G401 (cell line): ENCODE measurements at regions not wholly inside any gene's neighbourhood (a gene's known extent, or its start where the extent isn't known, plus 50 kb on each side); places are given as distances from the start of the nearest gene placed in this dataset.
"Not testable (repeated sequence)": the region's sequence is repeated elsewhere in the genome, so short reads cannot be mapped to it uniquely, and the experiment has no call there.

ENCODE experiments used
- DNase-seq: peaks from one replicate; pipeline ENCODE4 v3.0.0-alpha.2; 2015; ENCODE audit warnings: low spot score
- in situ Hi-C: cut with HindIII; loops from 2 replicates; pipeline ENCODE4 v1.10.0; 2016; ENCODE audit warnings: low sequenced_read_pairs, mixed read lengths

- no peak for DNase-seq
- in situ Hi-C loops, result no loop called here
Measured at GRCh38 chr7:42729053-42729765, 182.7 kb downstream of the C7orf25 start.

GRCh38 chr7:42727451-42727850 is 184.4 kb downstream of the C7orf25 start:
- DNase-seq, result no peak
- in situ Hi-C loops, result no loop called here

- no peak for DNase-seq
- in situ Hi-C loops, result no loop called here
Measured at GRCh38 chr7:42726066-42726785, 185.6 kb downstream of the C7orf25 start.

DNA sequence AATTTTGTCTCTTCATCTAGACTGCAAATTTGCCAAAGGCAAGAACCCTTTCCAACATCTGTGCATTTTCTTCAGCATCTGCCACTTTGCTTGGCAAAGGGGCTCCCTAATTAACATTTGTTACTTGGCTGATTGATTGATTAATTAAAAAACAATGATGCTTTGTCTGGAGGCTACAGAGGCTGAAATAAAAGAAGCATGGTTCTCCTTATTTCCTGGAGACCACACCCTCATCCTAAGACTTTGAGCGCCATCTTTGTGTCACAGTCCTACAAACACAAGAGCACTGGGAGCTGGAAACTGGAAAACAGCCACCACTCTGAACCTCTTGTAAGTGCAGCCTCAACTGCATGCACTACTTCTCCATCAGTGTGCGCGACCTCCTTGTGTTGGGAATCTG is 189.2 kb downstream of the C7orf25 start:
- in situ Hi-C loops, result no loop called here
- no peak for DNase-seq

DNA sequence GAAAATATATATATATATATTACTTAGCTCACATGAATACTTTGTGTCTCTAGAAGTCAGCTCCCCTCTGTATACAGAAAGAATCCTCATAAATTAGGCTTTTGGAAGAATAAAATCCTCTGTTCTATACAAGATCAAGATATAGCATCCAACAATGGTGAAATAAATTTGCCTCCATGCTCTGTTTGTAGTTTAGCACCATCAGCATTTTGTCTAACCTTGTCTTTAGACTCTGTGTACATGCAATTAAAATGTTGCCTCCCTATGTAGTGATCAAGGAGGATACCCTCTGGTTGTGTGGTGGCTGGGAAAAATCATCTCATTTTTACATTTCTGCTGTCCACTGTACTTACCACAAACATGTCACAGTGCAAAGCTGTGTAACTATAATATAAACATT is 189.7 kb downstream of the C7orf25 start:
- in situ Hi-C loops, result no loop called here
- DNase-seq, result no peak

DNA sequence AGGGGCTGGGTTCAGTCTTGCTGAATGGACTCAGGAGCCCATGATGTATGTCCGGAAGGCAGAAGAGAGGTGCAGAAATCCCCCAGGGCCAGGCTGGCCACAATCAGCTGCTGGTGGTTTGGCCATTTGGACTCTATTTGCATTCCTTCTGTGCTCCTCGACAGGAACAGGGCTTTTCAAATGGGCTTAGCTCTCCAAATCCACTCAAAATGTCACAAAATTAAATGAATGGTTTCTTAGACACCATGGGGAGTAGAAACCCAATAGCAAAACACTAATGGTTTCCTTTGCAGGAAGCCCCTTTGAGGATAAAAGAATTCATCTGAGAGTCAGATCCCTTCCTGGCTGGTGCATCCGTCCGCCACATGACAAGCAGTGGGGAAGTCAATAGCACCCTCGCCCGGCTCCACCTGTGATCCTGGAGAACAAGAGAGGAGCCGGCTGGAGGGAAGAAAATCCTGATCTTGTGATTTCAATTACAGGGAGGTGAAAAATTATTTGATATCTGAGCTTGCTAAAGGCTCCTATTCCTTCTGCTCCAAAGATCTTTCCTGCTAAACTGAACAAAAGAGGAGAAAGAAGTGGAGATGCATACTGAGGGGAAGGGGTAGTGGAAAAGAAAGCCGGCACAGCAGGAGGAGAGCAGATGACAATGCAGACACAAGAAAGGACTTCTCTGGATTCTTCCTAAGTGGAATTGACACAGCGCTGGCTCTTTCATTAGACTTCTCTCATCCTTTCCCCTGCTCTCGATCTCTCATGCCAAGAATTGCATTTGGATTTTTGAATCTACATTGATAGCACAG is 190.7 kb downstream of the C7orf25 start:
- in situ Hi-C loops, result no loop called here
- DNase-seq, result no peak

- no peak for DNase-seq
Measured at GRCh38 chr7:42720012-42720411, 191.9 kb downstream of the C7orf25 start.

DNA sequence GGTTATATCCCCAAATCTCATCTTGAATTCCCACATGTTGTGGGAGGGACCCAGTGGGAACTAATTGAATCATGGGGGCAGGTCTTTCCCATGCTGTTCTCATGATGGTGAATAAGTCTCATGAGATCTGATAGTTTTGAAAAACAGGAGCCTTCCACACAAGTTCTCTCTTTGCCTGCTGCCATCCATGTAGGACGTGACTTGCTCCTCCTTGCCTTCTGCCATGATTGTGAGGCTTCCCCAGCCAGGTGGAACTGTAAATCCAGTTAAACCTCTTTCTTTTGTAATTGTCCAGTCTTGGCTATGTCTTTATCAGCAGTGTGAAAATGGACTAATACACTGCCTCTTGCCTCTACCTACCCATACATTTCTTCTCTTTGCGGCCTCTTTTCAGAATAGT is 193.4 kb downstream of the C7orf25 start:
- in situ Hi-C loops, DNase-seq: not testable (repeated sequence)

More at GRCh38 chr7:42720012-42720411, 191.9 kb downstream of the C7orf25 start:
- in situ Hi-C loops, result no loop called here

GRCh38 chr7:42714356-42714755 is 197.5 kb downstream of the C7orf25 start:
- DNase-seq, result no peak
- in situ Hi-C loops, result no loop called here

- DNase-seq, result no peak
- in situ Hi-C loops, result no loop called here
Measured at GRCh38 chr7:42709284-42709683, 202.6 kb downstream of the C7orf25 start.

GRCh38 chr7:42704710-42705109 is 207.2 kb downstream of the C7orf25 start:
- DNase-seq, result no peak
- in situ Hi-C loops, result no loop called here

GRCh38 chr7:42702647-42703046 is 209.2 kb downstream of the C7orf25 start:
- DNase-seq, result no peak
- in situ Hi-C loops, result no loop called here

GRCh38 chr7:42700406-42701327 is 211.2 kb downstream of the C7orf25 start:
- in situ Hi-C loops, result no loop called here
- no peak for DNase-seq

- in situ Hi-C loops, result no loop called here
- DNase-seq, result no peak
Measured at GRCh38 chr7:42699380-42700178, 212.3 kb downstream of the C7orf25 start.

DNA sequence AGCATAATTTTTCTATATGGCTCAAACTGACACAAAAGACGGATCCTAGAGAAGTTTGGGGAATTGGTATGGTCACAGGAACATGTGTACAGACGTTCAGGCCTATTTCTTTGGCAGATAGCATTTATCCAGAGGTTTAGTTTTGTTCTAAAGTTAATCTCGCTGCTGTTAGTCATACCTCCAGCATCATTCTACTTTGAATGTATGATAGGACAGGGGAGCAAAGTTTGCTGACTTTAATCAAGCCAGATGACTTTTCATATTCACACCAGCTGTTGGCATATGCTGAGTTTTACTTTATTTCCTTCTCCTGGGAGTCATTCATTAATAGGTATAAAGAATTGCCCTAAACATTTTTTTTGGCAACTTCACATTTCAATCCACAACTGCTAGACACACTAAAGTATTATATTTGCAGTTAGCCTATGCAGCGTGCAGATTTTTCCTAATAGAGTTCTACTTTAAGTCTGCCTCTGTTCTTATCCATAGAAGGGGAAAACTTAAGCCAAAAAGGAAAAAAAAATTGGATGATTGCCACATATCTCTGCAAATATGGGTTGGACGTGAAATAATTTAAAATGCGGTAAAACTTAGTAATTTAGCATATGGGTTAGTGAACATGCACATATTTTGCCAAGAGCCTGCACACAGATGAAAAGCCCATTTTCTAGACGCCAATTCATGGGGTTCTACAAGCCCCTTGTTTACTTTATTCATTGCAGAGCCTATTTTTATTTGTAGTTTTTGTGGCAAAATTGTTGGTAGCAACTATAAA is 213.1 kb downstream of the C7orf25 start:
- in situ Hi-C loops, result no loop called here
- DNase-seq, result no peak

GRCh38 chr7:42694894-42695507 is 216.9 kb downstream of the C7orf25 start:
- in situ Hi-C loops, result no loop called here
- DNase-seq, result no peak

GRCh38 chr7:42693722-42694121 is 218.1 kb downstream of the C7orf25 start:
- DNase-seq, result no peak
- in situ Hi-C loops, result no loop called here
